ENCODE measurements at regions not wholly inside any gene's neighbourhood (a gene's known extent, or its start where the extent isn't known, plus 50 kb on each side); places are given as distances from the start of the nearest gene placed in this dataset.
"Not testable (repeated sequence)": the region's sequence is repeated elsewhere in the genome, so short reads cannot be mapped to it uniquely, and the experiment has no call there.

DNA sequence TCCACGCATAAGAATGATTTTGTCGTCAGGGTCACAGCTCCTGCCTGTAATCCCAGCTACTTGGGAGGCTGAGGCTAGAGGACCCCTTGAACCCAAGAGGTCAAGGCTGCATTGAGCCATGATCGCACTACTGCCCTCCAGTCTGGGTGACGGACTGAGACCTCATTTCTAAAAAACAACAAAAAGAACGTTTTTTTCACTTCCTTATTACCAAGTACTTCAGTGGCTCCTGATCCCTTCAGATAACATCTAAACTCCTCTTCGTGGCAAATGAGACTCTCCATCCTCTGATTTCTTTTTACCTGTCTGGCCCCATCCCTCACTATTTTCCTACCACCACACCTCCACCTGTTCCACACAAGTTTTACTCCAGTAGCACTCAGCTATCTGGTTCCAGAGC, 105.4 kb upstream of the TLK1 start:
- DNase-seq (ENCODE audit: low read depth in 4 of 4, low spot score in 1 of 4): no peak

GRCh38 chr2:171261529-171261928, 100.8 kb upstream of the TLK1 start:
- DNase-seq (ENCODE audit: low read depth in 4 of 4, low spot score in 1 of 4): not testable (repeated sequence)

GRCh38 chr2:171260471-171261424, 100.1 kb upstream of the TLK1 start:
- peak in 2 of 4 experiments; percentile 13 to 37 for DNase-seq (ENCODE audit: low read depth in 4 of 4, low spot score in 1 of 4)

- no peak for DNase-seq (ENCODE audit: low read depth in 4 of 4, low spot score in 1 of 4)
Measured at GRCh38 chr2:171254666-171255065, 94.0 kb upstream of the TLK1 start.

GRCh38 chr2:171253900-171254650, 93.4 kb upstream of the TLK1 start:
- no peak for DNase-seq (ENCODE audit: low read depth in 4 of 4, low spot score in 1 of 4)

DNA sequence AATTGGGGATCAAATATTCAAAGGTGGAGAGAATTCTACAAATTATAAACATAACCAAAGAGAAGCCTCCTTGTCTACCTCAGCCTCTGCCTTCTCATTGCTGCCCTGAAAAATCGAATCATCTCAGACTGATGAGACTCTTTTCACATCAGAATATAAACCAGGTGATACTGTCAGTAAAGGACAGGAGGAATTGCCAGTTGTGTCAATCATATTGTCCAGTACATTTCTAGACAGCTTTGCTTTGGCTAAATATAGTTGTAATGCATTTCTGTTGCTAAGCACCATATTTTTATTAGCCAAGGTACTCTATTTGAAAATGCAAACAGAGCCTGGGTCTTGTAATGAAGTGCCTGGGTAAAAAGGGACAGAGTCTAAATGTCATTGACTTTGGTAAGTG, 92.6 kb upstream of the TLK1 start:
- DNase-seq (ENCODE audit: low read depth in 4 of 4, low spot score in 1 of 4): no peak

- no peak for DNase-seq (ENCODE audit: low read depth in 4 of 4, low spot score in 1 of 4)
Measured at GRCh38 chr2:171249689-171250088, 89.0 kb upstream of the TLK1 start.

GRCh38 chr2:171247741-171248662, 87.3 kb upstream of the TLK1 start:
- no peak for DNase-seq (ENCODE audit: low read depth in 4 of 4, low spot score in 1 of 4)

- DNase-seq (ENCODE audit: low read depth in 4 of 4, low spot score in 1 of 4): no peak
Measured at GRCh38 chr2:171244970-171245782, 84.5 kb upstream of the TLK1 start.

- no peak for DNase-seq (ENCODE audit: low read depth in 4 of 4, low spot score in 1 of 4)
Measured at GRCh38 chr2:171244466-171244969, 83.8 kb upstream of the TLK1 start.

DNA sequence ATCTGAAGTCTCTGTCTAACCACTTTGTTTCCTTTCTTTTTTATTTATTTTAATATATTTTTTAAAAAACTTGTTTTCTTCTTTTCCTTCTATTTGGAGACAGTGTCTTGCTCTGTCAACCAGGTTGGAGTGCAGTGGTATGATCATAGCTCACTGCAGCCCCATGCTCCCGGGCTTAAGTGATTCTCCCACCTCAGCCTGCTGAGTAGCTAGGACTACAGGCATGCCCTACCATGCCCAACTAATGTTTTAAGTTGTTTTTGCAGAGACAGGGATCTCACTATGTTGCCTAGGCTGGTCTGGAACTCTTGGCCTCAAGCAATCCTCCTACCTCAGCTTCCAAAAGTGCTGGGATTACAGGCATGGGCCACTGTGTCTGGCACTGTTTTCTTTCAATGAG, 81.1 kb upstream of the TLK1 start:
- no peak for DNase-seq (ENCODE audit: low read depth in 4 of 4, low spot score in 1 of 4)

- no peak for DNase-seq (ENCODE audit: low read depth in 4 of 4, low spot score in 1 of 4)
Measured at GRCh38 chr2:171238946-171239345, 78.3 kb upstream of the TLK1 start.

GRCh38 chr2:171237751-171238505, 77.2 kb upstream of the TLK1 start:
- DNase-seq (ENCODE audit: low read depth in 4 of 4, low spot score in 1 of 4): no peak

DNA sequence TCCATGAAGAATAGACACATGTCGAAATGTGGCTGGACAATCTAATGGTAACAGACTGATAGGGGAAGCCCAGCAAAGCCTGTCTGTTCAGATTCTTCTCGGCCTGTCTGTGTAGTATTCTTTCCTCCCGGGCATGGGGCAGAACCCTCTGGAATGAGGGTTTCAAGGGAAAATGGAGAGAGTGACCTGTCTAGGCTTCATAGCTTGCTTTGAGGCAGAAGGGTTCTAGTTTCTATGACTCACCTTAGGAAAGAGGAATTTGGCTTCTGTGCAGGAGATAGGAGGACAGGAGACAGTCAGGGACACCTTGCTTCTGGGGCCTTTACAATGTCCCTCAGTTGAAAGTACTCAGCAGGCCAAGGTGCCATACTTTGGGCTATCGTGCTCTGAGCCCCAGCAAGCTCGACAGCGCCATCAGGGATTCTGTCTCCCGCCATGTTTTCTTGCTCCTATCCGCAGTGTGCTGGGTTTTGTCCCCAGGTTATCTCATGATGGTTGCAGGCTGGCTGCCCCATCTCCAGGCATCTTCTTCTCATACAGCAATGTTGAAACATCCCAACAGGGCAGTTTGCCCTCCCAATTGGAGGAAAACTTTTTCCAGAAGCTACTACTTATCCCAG, 74.7 kb upstream of the TLK1 start:
- no peak for DNase-seq (ENCODE audit: low read depth in 4 of 4, low spot score in 1 of 4)

DNA sequence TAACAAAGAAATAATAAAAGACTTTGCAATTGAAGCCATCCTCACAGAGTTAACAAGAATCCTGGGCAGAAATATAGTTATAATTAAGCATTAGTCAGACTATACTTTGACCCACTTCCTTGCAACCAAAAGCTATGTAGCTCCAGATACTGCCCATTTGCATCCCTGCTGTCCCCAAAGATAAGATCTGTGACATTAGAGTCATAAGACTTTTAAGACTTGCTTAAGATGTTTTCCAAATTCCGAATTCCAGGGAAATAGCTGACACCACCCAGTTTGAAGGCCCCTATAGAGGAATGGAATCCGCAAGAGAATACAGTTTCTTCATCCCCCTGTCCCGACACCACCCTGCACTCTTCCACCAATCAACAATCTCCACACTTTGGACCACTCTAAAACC, 69.5 kb upstream of the TLK1 start:
- DNase-seq (ENCODE audit: low read depth in 4 of 4, low spot score in 1 of 4): no peak

- no peak for DNase-seq (ENCODE audit: low read depth in 4 of 4, low spot score in 1 of 4)
Measured at GRCh38 chr2:171228826-171229225, 68.1 kb upstream of the TLK1 start.

- DNase-seq (ENCODE audit: low read depth in 4 of 4, low spot score in 1 of 4): no peak
Measured at GRCh38 chr2:171227066-171227782, 66.5 kb upstream of the TLK1 start.

DNA sequence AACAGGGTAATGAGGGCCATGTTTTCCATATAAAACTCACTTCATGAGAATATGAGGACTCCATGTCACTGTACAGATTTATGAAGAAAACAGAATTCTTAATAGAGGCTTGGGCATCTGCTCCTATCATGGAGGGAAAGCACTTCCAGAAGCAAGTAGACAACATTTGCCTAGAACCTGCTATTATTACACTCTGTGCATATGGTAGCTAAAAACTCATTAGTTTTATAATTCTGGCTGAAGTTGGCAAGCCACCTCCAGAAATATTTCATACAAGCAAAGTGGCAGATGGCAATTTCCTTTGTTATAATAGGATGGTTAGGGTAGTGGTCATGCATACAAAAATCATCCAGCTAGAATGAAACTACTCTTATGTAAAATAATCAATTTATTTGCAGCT, 65.8 kb upstream of the TLK1 start:
- DNase-seq (ENCODE audit: low read depth in 4 of 4, low spot score in 1 of 4): no peak

All from stimulated activated CD4-positive, alpha-beta T cell treated with anti-CD3 and anti-CD28 coated beads, Interleukin-1b, Interleukin-23, amount 100 ng/mL, for 24 hours (primary cell).